GM19463 (cell line): ENCODE measurements at regions not wholly inside any gene's neighbourhood (a gene's known extent, or its start where the extent isn't known, plus 50 kb on each side); places are given as distances from the start of the nearest gene placed in this dataset.
A peak's percentile ranks its signal among the peaks of the same experiment; 100 is the strongest.

Source experiments
- ATAC-seq: cut with Tn5 transposase; IDR thresholded peaks from one replicate; pipeline ENCODE4 v1.9.1; 2021; ENCODE audit warnings: mild to moderate bottlenecking, moderate library complexity; ENCODE audit not compliant: unreplicated experiment

- no peak for ATAC-seq
These were observed 156.9 kb downstream of the USP12 start for GRCh38 chr13:27014406-27015359.

- ATAC-seq = no peak
These were observed 159.0 kb downstream of the USP12 start for GRCh38 chr13:27012482-27013197.

- no peak for ATAC-seq
These were observed 159.9 kb downstream of the USP12 start for GRCh38 chr13:27011661-27012060.

- ATAC-seq = no peak
These were observed 162.9 kb downstream of the USP12 start for GRCh38 chr13:27008733-27009132.

GRCh38 chr13:27007166-27007565 lies 164.4 kb downstream of the USP12 start:
- no peak for ATAC-seq

GRCh38 chr13:27006519-27007161 lies 165.0 kb downstream of the USP12 start:
- ATAC-seq = no peak

- no peak for ATAC-seq
These were observed 165.6 kb downstream of the USP12 start for GRCh38 chr13:27005976-27006518.

- ATAC-seq = no peak
These were observed 166.1 kb downstream of the USP12 start for GRCh38 chr13:27005556-27005955.

- no peak for ATAC-seq
These were observed 166.7 kb downstream of the USP12 start for GRCh38 chr13:27004866-27005265.

GRCh38 chr13:27004326-27004725 lies 167.3 kb downstream of the USP12 start:
- ATAC-seq = no peak

- no peak for ATAC-seq
These were observed 169.9 kb downstream of the USP12 start for GRCh38 chr13:27001705-27002104.

GRCh38 chr13:27000686-27001085 lies 170.9 kb downstream of the USP12 start:
- ATAC-seq = no peak

GRCh38 chr13:26999499-26999898 lies 172.1 kb downstream of the USP12 start:
- no peak for ATAC-seq

- ATAC-seq = no peak
These were observed 173.3 kb downstream of the USP12 start for GRCh38 chr13:26998292-26998691.

GRCh38 chr13:26996965-26997752 lies 174.5 kb downstream of the USP12 start:
- ATAC-seq = peak; percentile 90

GRCh38 chr13:26995159-26995558 lies 176.5 kb downstream of the USP12 start:
- ATAC-seq = no peak

- no peak for ATAC-seq
These were observed 177.8 kb downstream of the USP12 start for GRCh38 chr13:26993780-26994179.

GRCh38 chr13:26992951-26993719 lies 178.5 kb downstream of the USP12 start:
- ATAC-seq = no peak

- no peak for ATAC-seq
These were observed 180.0 kb downstream of the USP12 start for GRCh38 chr13:26991508-26992181.
